ENCODE measurements at regions not wholly inside any gene's neighbourhood (a gene's known extent, or its start where the extent isn't known, plus 50 kb on each side); places are given as distances from the start of the nearest gene placed in this dataset.
A peak's percentile ranks its signal among the peaks of the same experiment; 100 is the strongest.

- no peak for ATAC-seq
- no peak overlapping the region for H3K4me3 ChIP-seq
- H3K9me3 ChIP-seq, result no peaks in the 10 kb centered on the region
- no peak overlapping the region for H3K4me2 ChIP-seq
- no peaks in the 10 kb centered on the region for H3K4me1 ChIP-seq
- no peak for FAIRE-seq
- H3K27ac ChIP-seq, result no peak overlapping the region
- no peak for DNase-seq (ENCODE audit: low read depth in 1 of 2, low spot score in 1 of 2)
- ChIA-PET POLR2A (no interaction called here), CTCF (no interaction called here)
- WGBS (ENCODE audit: missing lambda C conversion rate), result 97% methylated on average over 6 of the region's 6 CpGs
- TF ChIP-seq KDM5A (IDR thresholded peaks at IDR 0.05), result no peak
Observed at GRCh38 chr4:123255971-123256370, 140.6 kb upstream of the SPRY1 start.

GRCh38 chr4:123256901-123257300 is 139.7 kb upstream of the SPRY1 start:
- H3K4me2 ChIP-seq, result no peak overlapping the region
- H3K27ac ChIP-seq, result no peak overlapping the region
- CTCF ChIA-PET, result no interaction called here
- DNase-seq (ENCODE audit: low read depth in 1 of 2, low spot score in 1 of 2), result no peak
- no peak for ATAC-seq
- WGBS (ENCODE audit: missing lambda C conversion rate), result 85% methylated on average over 4 of the region's 4 CpGs
- H3K4me3 ChIP-seq, result no peak overlapping the region
- FAIRE-seq, result no peak
- H3K4me1 ChIP-seq, result no peaks in the 10 kb centered on the region
- POLR2A ChIA-PET, result no interaction called here
- H3K9me3 ChIP-seq, result no peaks in the 10 kb centered on the region
- no peak for TF ChIP-seq SMC3 (IDR thresholded peaks at IDR 0.05)
- no peak for TF ChIP-seq TP53 (CRISPR knock-in tag; IDR thresholded peaks at IDR 0.05)
- no peak for TF ChIP-seq MAX (IDR thresholded peaks at IDR 0.05)
- no peak for TF ChIP-seq JUN (IDR thresholded peaks at IDR 0.05)
- TF ChIP-seq ESRRA (IDR thresholded peaks at IDR 0.05; ENCODE audit: borderline replicate concordance, low read length), result no peak
- no peak for TF ChIP-seq RCOR1 (IDR thresholded peaks at IDR 0.05; ENCODE audit: low read depth, low read length)
- no peak for TF ChIP-seq EHMT2 (IDR thresholded peaks at IDR 0.05; ENCODE audit: low read depth)
- no peak for TF ChIP-seq CHD2 (IDR thresholded peaks at IDR 0.05; ENCODE audit: low read length, partially characterized antibody)

GRCh38 chr4:123257591-123257990 is 139.0 kb upstream of the SPRY1 start:
- ChIA-PET POLR2A (no interaction called here), CTCF (no interaction called here)
- H3K4me1 ChIP-seq, result no peaks in the 10 kb centered on the region
- TF ChIP-seq HEYL (CRISPR knock-in tag; IDR thresholded peaks at IDR 0.05), result no peak
- TF ChIP-seq FOSL2 (IDR thresholded peaks at IDR 0.05), result no peak
- no peak for TF ChIP-seq FOSL2 (CRISPR knock-in tag; IDR thresholded peaks at IDR 0.05)
- no peak for TF ChIP-seq ZSCAN20 (CRISPR knock-in tag; IDR thresholded peaks at IDR 0.05)
- no peak for TF ChIP-seq TP53 (CRISPR knock-in tag; IDR thresholded peaks at IDR 0.05)
- no peak for TF ChIP-seq CEBPB (IDR thresholded peaks at IDR 0.05)
- ATAC-seq, result no peak
- no peaks in the 10 kb centered on the region for H3K9me3 ChIP-seq
- no peak for FAIRE-seq
- no peak for DNase-seq (ENCODE audit: low read depth in 1 of 2, low spot score in 1 of 2)
- no peak overlapping the region for H3K4me3 ChIP-seq
- WGBS (ENCODE audit: missing lambda C conversion rate), result 89% methylated on average over 4 of the region's 4 CpGs
- no peak overlapping the region for H3K4me2 ChIP-seq
- no peak overlapping the region for H3K27ac ChIP-seq

- DNase-seq (ENCODE audit: low read depth in 1 of 2, low spot score in 1 of 2) (no peak), FAIRE-seq (no peak), ATAC-seq (no peak)
- no peak overlapping the region for H3K27ac ChIP-seq
- H3K4me1 ChIP-seq, result no peaks in the 10 kb centered on the region
- CTCF ChIA-PET, result interaction anchor here (1.5 kb wide), 1 partner anchor 305 kb away, joined by 3 read pairs; no protein-coding TSS in a partner anchor
- TF ChIP-seq HEYL (CRISPR knock-in tag; IDR thresholded peaks at IDR 0.05), result no peak
- TF ChIP-seq MAFK (IDR thresholded peaks at IDR 0.05; ENCODE audit: partially characterized antibody), result peak; percentile 13
- POLR2A ChIA-PET, result no interaction called here
- no peak overlapping the region for H3K4me3 ChIP-seq
- no peaks in the 10 kb centered on the region for H3K9me3 ChIP-seq
- WGBS (ENCODE audit: missing lambda C conversion rate), result 77% methylated on average over 2 of the region's 2 CpGs
- no peak overlapping the region for H3K4me2 ChIP-seq
Observed at GRCh38 chr4:123259676-123260646, 136.6 kb upstream of the SPRY1 start.

GRCh38 chr4:123260653-123261052 is 135.9 kb upstream of the SPRY1 start:
- Histone ChIP-seq H3K4me2 (no peak overlapping the region), H3K4me1 (no peaks in the 10 kb centered on the region), H3K27ac (no peak overlapping the region), H3K4me3 (no peak overlapping the region), H3K9me3 (no peaks in the 10 kb centered on the region)
- POLR2A ChIA-PET, result no interaction called here
- no peak for FAIRE-seq
- TF ChIP-seq PHF8 (IDR thresholded peaks at IDR 0.05; ENCODE audit: borderline replicate concordance, low read depth), result no peak
- CTCF ChIA-PET, result no interaction called here
- ATAC-seq, result no peak
- 100% methylated on average over 5 of the region's 5 CpGs for WGBS (ENCODE audit: missing lambda C conversion rate)
- DNase-seq (ENCODE audit: low read depth in 1 of 2, low spot score in 1 of 2), result no peak
